ENCODE measurements at regions not wholly inside any gene's neighbourhood (a gene's known extent, or its start where the extent isn't known, plus 50 kb on each side); places are given as distances from the start of the nearest gene placed in this dataset.

DNA sequence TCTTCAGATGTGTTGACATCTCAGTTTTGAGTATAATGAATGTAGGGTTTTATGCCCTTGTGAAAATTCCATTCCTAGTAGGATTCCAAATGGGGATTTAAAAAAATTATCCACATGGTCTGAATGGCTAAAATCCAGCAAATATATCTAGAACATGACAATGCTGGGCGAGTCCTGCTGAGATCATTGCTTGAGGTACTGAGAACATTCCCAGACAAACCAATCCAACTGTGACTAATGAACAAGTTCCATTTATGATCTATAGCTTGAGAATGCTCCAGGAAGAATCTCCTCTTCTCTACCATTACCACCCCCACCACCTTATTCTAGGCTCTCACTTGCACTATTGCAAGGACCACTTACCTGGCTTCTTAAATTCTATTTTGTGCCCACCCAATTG lies 77.2 kb upstream of the IL1RAPL2 start:
- TF ChIP-seq, protein P1, sequence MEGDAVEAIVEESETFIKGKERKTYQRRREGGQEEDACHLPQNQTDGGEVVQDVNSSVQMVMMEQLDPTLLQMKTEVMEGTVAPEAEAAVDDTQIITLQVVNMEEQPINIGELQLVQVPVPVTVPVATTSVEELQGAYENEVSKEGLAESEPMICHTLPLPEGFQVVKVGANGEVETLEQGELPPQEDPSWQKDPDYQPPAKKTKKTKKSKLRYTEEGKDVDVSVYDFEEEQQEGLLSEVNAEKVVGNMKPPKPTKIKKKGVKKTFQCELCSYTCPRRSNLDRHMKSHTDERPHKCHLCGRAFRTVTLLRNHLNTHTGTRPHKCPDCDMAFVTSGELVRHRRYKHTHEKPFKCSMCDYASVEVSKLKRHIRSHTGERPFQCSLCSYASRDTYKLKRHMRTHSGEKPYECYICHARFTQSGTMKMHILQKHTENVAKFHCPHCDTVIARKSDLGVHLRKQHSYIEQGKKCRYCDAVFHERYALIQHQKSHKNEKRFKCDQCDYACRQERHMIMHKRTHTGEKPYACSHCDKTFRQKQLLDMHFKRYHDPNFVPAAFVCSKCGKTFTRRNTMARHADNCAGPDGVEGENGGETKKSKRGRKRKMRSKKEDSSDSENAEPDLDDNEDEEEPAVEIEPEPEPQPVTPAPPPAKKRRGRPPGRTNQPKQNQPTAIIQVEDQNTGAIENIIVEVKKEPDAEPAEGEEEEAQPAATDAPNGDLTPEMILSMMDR (IDR thresholded peaks at IDR 0.05; ENCODE audit: low read depth, low read length) = no peak
- no peak for TF ChIP-seq EZH2phosphoT487 (IDR thresholded peaks at IDR 0.05; ENCODE audit: low read depth)

All from OCI-LY3 (cell line).